KG1 (cell line): ENCODE measurements at regions not wholly inside any gene's neighbourhood (a gene's known extent, or its start where the extent isn't known, plus 50 kb on each side); places are given as distances from the start of the nearest gene placed in this dataset.
"Not testable (repeated sequence)": the region's sequence is repeated elsewhere in the genome, so short reads cannot be mapped to it uniquely, and the experiment has no call there.

Experiments used
- DNase-seq: peaks from one replicate; lab custom pipeline; 2025; lab: John Stamatoyannopoulos, UW

GRCh38 chr4:131459430-131460101 lies 1689.5 kb upstream of the PCDH10 start:
- no peak for DNase-seq

DNA sequence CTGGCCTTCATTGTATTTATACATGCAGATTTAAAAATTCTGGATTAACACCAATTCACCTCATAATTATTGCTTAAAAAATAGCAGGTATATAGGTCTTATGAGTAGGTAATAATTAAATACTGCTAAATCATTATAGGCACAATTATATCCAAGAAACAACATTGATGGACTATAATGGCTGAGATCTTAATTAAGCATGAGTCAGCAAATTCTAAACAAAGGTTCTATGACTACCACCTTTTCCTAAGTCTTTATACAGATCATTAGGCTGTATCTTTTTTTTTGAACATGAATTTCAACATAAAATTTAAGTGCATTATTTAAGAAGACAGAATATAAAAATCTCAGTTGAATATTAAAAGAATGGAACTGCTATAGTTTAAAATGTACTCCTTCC lies 1678.7 kb upstream of the PCDH10 start:
- DNase-seq: no peak

DNA sequence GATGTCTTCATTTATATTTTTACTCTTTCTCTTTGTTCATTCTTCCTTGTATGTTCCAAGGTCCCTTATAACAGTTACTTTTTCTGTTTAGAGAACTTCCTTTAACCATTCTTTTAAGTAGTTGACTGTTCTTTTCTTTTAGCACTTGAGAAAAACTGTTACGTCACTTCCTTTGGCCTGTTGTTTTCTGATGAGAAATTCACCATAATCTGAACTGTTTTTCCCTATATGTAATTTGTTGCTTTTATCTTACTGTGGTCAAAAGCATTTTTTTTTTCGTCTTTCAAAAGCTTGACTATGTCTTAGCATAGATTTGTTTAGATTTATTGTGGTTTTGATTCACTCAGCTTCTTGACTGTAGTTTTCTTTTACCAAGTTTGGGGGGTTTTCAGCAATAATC lies 1660.3 kb upstream of the PCDH10 start:
- DNase-seq: no peak

GRCh38 chr4:131496211-131496610 lies 1652.9 kb upstream of the PCDH10 start:
- not testable (repeated sequence) for DNase-seq

- no peak for DNase-seq
Observed at GRCh38 chr4:131499141-131499873, 1649.8 kb upstream of the PCDH10 start.

GRCh38 chr4:131509521-131509920 lies 1639.6 kb upstream of the PCDH10 start:
- no peak for DNase-seq

GRCh38 chr4:131526686-131527085 lies 1622.4 kb upstream of the PCDH10 start:
- no peak for DNase-seq

DNA sequence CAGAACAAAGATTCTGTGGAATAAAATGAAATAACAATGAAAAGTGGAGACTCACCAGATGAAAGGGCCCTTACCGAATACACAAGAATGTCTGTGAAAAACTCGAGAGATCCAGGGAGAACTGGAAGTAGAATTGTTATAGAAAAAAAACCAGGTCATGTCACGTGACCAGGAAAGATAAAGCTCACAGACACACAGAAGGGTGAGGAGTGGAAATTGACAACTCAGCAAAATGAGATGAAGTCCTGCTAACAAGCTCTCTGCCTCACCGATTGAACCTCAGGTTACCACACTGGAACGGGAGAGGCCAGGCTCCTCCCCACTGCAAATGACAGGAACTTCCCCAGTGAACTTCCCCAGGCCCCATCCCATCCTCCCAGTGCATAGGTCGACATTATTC lies 1618.0 kb upstream of the PCDH10 start:
- DNase-seq: no peak

- DNase-seq: no peak
Observed at GRCh38 chr4:131534944-131535645, 1614.0 kb upstream of the PCDH10 start.

- DNase-seq: no peak
Observed at GRCh38 chr4:131540256-131540655, 1608.8 kb upstream of the PCDH10 start.

- no peak for DNase-seq
Observed at GRCh38 chr4:131547506-131547981, 1601.5 kb upstream of the PCDH10 start.

DNA sequence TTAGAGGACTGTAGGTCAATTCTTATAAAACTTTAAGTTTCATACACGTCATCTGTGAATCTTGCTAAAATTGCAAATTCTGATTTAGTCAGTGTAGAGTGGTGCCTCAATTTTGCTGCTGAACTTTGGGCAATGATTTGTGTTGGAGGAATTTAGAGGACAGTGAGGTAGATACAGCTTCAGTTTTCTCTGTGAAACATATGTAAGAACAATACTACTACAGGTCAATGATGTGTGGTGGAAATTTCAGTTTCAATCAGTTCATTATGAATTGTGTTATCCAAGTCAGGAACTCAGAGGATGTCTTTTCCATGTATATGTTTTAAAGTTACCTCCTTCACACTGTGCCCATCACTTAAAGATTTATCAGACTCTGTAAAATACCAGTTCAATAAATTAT lies 1597.8 kb upstream of the PCDH10 start:
- no peak for DNase-seq

- no peak for DNase-seq
Observed at GRCh38 chr4:131566026-131566425, 1583.1 kb upstream of the PCDH10 start.

GRCh38 chr4:131584587-131584986 lies 1564.5 kb upstream of the PCDH10 start:
- DNase-seq: no peak

- DNase-seq: no peak
Observed at GRCh38 chr4:131595140-131595539, 1554.0 kb upstream of the PCDH10 start.

- DNase-seq: no peak
Observed at GRCh38 chr4:131603705-131604104, 1545.4 kb upstream of the PCDH10 start.

DNA sequence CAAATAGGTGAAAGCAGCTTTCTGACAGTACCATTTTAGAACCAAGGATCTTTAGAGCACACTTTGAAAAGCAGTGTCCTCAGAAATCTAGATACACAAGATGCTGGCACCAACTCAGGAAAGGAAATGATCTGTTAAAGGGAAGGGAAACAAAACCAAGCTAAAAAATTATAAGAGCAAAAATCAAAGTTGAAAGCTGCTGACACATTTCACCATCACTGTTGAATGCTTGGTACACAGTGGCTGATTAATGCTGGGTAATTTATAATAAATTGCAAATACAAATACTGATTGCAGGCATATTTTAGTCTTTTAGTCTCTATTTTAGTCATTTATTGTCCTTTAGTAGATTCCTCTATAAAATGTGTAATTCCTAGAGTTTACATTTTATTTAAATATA lies 1540.1 kb upstream of the PCDH10 start:
- no peak for DNase-seq

GRCh38 chr4:131610517-131610916 lies 1538.6 kb upstream of the PCDH10 start:
- DNase-seq: not testable (repeated sequence)

- DNase-seq: no peak
Observed at GRCh38 chr4:131613086-131613823, 1535.8 kb upstream of the PCDH10 start.

DNA sequence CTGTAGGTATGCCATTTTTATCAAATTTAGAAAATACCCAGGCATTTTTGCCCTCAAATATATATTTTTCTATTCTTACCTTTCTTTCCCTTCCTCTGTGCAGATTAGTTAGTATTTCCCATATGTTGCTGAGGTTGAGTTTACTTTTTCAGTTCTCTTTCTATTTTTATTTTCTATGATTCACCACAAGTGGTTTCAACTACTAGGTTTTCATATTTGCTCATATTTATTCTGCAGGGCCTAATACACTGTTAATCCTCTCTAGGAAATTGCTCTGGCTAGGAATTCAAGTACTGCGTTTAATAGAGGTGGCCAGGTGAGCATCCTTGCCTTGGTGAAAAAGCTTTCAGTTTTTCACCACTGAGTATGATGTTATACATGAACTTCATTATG lies 1535.3 kb upstream of the PCDH10 start:
- no peak for DNase-seq

- DNase-seq: no peak
Observed at GRCh38 chr4:131632877-131633276, 1516.2 kb upstream of the PCDH10 start.

DNA sequence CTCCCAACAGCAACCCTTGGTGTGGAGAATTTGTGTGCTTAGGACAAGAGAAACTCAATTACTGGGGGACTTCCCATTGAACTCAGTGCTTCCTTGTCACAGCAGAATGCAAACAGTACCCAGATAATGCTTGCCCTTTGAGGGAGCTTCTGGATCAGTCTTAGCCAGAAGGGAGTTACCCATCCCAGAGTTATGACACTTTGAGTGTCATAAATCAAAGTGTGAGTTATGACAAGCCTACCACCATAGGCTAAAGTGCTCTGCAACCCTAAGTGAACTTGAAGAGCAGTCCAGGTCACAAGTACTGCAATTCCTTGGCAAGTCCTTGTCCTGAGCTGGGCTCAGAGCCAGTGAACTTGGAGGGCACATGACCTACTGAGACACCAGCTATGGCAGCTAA lies 1513.9 kb upstream of the PCDH10 start:
- DNase-seq: no peak
